Mesothelial cell of epicardium (in vitro differentiated cells): ENCODE measurements at regions not wholly inside any gene's neighbourhood (a gene's known extent, or its start where the extent isn't known, plus 50 kb on each side); places are given as distances from the start of the nearest gene placed in this dataset.
A peak's percentile ranks its signal among the peaks of the same experiment; 100 is the strongest.
"Not testable (repeated sequence)": the region's sequence is repeated elsewhere in the genome, so short reads cannot be mapped to it uniquely, and the experiment has no call there.

Source experiments
- DNase-seq, 2 experiments: peaks; one replicate each; pipeline ENCODE4 v3.0.0; 2021; ENCODE audit warnings: low spot score in 2 of 2; ENCODE audit not compliant: unreplicated experiment in 2 of 2
- H3K27ac Mint-ChIP-seq: 2 replicates; pipeline ENCODE4 v1.8.0; 2021; ENCODE audit warnings: mixed read lengths
- H3K27me3 Mint-ChIP-seq: 2 replicates; pipeline ENCODE4 v1.8.0; 2021; ENCODE audit warnings: low read depth, mixed read lengths
- H3K36me3 Mint-ChIP-seq: 2 replicates; pipeline ENCODE4 v1.8.0; 2021; ENCODE audit warnings: mixed read lengths
- H3K4me1 Mint-ChIP-seq: 2 replicates; pipeline ENCODE4 v1.8.0; 2021; ENCODE audit warnings: mixed read lengths
- H3K4me3 Mint-ChIP-seq: 2 replicates; pipeline ENCODE4 v1.8.0; 2021; ENCODE audit warnings: mild to moderate bottlenecking, moderate library complexity, mixed read lengths
- H3K9me3 Mint-ChIP-seq: 2 replicates; pipeline ENCODE4 v1.8.0; 2021; ENCODE audit warnings: mixed read lengths
- CTCF ChIP-seq: fragments of 200-600 bp; sonication (generic); IDR thresholded peaks from one replicate; pipeline ENCODE4 v1.5.0; 2021; ENCODE audit warnings: antibody characterized with exemption; ENCODE audit not compliant: unreplicated experiment

- TF ChIP-seq CTCF, result no peak
- peaks cover 18% of the 10 kb centered on the region for H3K4me1 Mint-ChIP-seq
- peaks cover 4% of the 10 kb centered on the region for H3K9me3 Mint-ChIP-seq
- no peak for DNase-seq
- H3K36me3 Mint-ChIP-seq, result no peaks in the 10 kb centered on the region
- no peaks in the 10 kb centered on the region for H3K27me3 Mint-ChIP-seq
- H3K27ac Mint-ChIP-seq, result no peak overlapping the region
- no peak overlapping the region for H3K4me3 Mint-ChIP-seq
Measured at GRCh38 chr2:193843675-193844074, 1648.9 kb upstream of the TMEFF2 start.

GRCh38 chr2:193841384-193842150 lies 1646.8 kb upstream of the TMEFF2 start:
- TF ChIP-seq CTCF, result no peak
- H3K9me3 Mint-ChIP-seq, result peaks cover 4% of the 10 kb centered on the region
- DNase-seq, result no peak
- no peaks in the 10 kb centered on the region for H3K27me3 Mint-ChIP-seq
- H3K27ac Mint-ChIP-seq, result peak overlapping the region; percentile 47
- no peaks in the 10 kb centered on the region for H3K36me3 Mint-ChIP-seq
- peaks cover 7% of the 10 kb centered on the region for H3K4me1 Mint-ChIP-seq
- no peak overlapping the region for H3K4me3 Mint-ChIP-seq

GRCh38 chr2:193837111-193837738 lies 1642.5 kb upstream of the TMEFF2 start:
- TF ChIP-seq CTCF, result no peak
- no peak overlapping the region for H3K4me3 Mint-ChIP-seq
- no peak overlapping the region for H3K27ac Mint-ChIP-seq
- H3K27me3 Mint-ChIP-seq, result no peaks in the 10 kb centered on the region
- DNase-seq, result no peak
- peaks cover 14% of the 10 kb centered on the region for H3K9me3 Mint-ChIP-seq
- peaks cover 6% of the 10 kb centered on the region for H3K36me3 Mint-ChIP-seq
- H3K4me1 Mint-ChIP-seq, result peaks cover 7% of the 10 kb centered on the region

GRCh38 chr2:193836424-193837006 lies 1641.8 kb upstream of the TMEFF2 start:
- not testable (repeated sequence) for H3K4me1 Mint-ChIP-seq, H3K27ac Mint-ChIP-seq, DNase-seq, H3K36me3 Mint-ChIP-seq, H3K4me3 Mint-ChIP-seq, H3K27me3 Mint-ChIP-seq
- peaks cover 14% of the 10 kb centered on the region for H3K9me3 Mint-ChIP-seq

GRCh38 chr2:193833895-193834294 lies 1639.2 kb upstream of the TMEFF2 start:
- H3K4me1 Mint-ChIP-seq, H3K27ac Mint-ChIP-seq, H3K36me3 Mint-ChIP-seq, DNase-seq, H3K27me3 Mint-ChIP-seq, H3K4me3 Mint-ChIP-seq: not testable (repeated sequence)
- H3K9me3 Mint-ChIP-seq, result peaks cover 14% of the 10 kb centered on the region

GRCh38 chr2:193824474-193824873 lies 1629.7 kb upstream of the TMEFF2 start:
- Mint-ChIP-seq H3K4me1 (no peaks in the 10 kb centered on the region), H3K4me3 (no peak overlapping the region), H3K27me3 (no peaks in the 10 kb centered on the region), H3K9me3 (peaks cover 15% of the 10 kb centered on the region), H3K36me3 (peaks cover 6% of the 10 kb centered on the region), H3K27ac (no peak overlapping the region)
- no peak for DNase-seq
- no peak for TF ChIP-seq CTCF
